SH-SY5Y (cell line): ENCODE measurements at regions not wholly inside any gene's neighbourhood (a gene's known extent, or its start where the extent isn't known, plus 50 kb on each side); places are given as distances from the start of the nearest gene placed in this dataset.

Source experiments
- GATA2 ChIP-seq: IDR thresholded peaks from 2 replicates; pipeline ENCODE4 v1.6.1; 2011; ENCODE audit warnings: mild to moderate bottlenecking, low read depth, low read length
- GATA3 ChIP-seq: IDR thresholded peaks from 2 replicates; pipeline ENCODE4 v1.6.1; 2011; ENCODE audit warnings: low read depth, mild to moderate bottlenecking, low read length, moderate library complexity

- TF ChIP-seq GATA2 (no peak), GATA3 (no peak)
These were observed 569.0 kb downstream of the DCDC2C start for GRCh38 chr2:4272261-4272858.
